ENCODE measurements at regions not wholly inside any gene's neighbourhood (a gene's known extent, or its start where the extent isn't known, plus 50 kb on each side); places are given as distances from the start of the nearest gene placed in this dataset.

GRCh38 chr12:126480451-126480850, 1415.2 kb downstream of the AACS start:
- no peak for FAIRE-seq
- dilution Hi-C loops (cut with MboI; ENCODE audit: extremely low pct_ligation_motif_present, low sequenced_read_pairs): no loop called here
- CTCF ChIA-PET: no interaction called here

DNA sequence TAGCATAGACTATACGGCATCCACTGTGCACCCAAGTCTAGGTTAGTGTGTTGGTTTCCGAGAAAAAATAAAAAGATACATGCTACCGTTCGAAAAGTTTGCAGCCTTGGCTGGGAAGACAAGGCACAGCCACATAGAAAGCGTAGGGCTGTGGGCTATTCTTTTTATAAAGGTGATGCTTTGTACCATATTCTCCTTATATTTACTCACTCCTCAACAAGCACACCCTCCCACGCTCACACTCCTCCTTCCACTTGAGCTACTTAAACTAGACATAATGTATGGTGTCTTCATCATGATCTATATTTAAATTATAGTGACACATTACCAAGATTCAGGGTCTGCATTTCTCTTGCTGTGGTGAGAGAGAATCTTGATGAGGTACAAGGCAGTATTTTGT, 1416.5 kb downstream of the AACS start:
- peaks cover 3% of the 10 kb centered on the region for H3K9me3 ChIP-seq (replicated peaks; ENCODE audit: control insufficient read depth, insufficient read depth, low read length)
- no peaks in the 10 kb centered on the region for H3K4me1 ChIP-seq (ENCODE audit: control insufficient read depth, extremely low read depth, insufficient read depth, low read length)
- H3K36me3 ChIP-seq (ENCODE audit: control insufficient read depth in 2 of 2, extremely low read depth in 1 of 2, insufficient read depth in 2 of 2, low read length in 2 of 2): no peaks in the 10 kb centered on the region
- TF ChIP-seq EZH2 (IDR thresholded peaks at IDR 0.05; ENCODE audit: borderline replicate concordance, low read depth, low read length, severe bottlenecking): no peak
- TF ChIP-seq POLR2AphosphoS5 (IDR thresholded peaks at IDR 0.05; ENCODE audit: insufficient read depth, low read depth, low read length): no peak
- no peak for TF ChIP-seq MYC (IDR thresholded peaks at IDR 0.05; ENCODE audit: low read depth, low read length)
- no peak for TF ChIP-seq FOS (IDR thresholded peaks at IDR 0.05; ENCODE audit: borderline replicate concordance, insufficient read depth, low read length)
- TF ChIP-seq, protein P1, sequence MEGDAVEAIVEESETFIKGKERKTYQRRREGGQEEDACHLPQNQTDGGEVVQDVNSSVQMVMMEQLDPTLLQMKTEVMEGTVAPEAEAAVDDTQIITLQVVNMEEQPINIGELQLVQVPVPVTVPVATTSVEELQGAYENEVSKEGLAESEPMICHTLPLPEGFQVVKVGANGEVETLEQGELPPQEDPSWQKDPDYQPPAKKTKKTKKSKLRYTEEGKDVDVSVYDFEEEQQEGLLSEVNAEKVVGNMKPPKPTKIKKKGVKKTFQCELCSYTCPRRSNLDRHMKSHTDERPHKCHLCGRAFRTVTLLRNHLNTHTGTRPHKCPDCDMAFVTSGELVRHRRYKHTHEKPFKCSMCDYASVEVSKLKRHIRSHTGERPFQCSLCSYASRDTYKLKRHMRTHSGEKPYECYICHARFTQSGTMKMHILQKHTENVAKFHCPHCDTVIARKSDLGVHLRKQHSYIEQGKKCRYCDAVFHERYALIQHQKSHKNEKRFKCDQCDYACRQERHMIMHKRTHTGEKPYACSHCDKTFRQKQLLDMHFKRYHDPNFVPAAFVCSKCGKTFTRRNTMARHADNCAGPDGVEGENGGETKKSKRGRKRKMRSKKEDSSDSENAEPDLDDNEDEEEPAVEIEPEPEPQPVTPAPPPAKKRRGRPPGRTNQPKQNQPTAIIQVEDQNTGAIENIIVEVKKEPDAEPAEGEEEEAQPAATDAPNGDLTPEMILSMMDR (IDR thresholded peaks at IDR 0.05; ENCODE audit: extremely low read depth in 1 of 2, insufficient read depth in 1 of 2, low read depth in 1 of 2, low read length in 2 of 2): no peak
- TF ChIP-seq JUN (IDR thresholded peaks at IDR 0.05; ENCODE audit: borderline replicate concordance, insufficient read depth, insufficient read length, low read depth): no peak
- TF ChIP-seq GATA2 (IDR thresholded peaks at IDR 0.05; ENCODE audit: insufficient read depth, insufficient read length, low read depth, low read length): no peak
- no peak for TF ChIP-seq MAX (IDR thresholded peaks at IDR 0.05; ENCODE audit: insufficient read depth, insufficient read length)
- no peak for TF ChIP-seq POLR2A (IDR thresholded peaks at IDR 0.05; ENCODE audit: low read depth, low read length)
- no peaks in the 10 kb centered on the region for H3K27me3 ChIP-seq (ENCODE audit: control insufficient read depth in 2 of 2, insufficient read depth in 2 of 2, low read length in 2 of 2)
- no peak overlapping the region for H3K4me3 ChIP-seq (replicated peaks in 1 of 3; ENCODE audit: insufficient read depth in 1 of 3, low read depth in 1 of 3, low read length in 3 of 3)
- H3K9me1 ChIP-seq (replicated peaks; ENCODE audit: control insufficient read depth, extremely low read depth, insufficient read depth, low read length): no peaks in the 10 kb centered on the region
- BruUV-seq (replicated peaks): no TSS peak
- H4K20me1 ChIP-seq (replicated peaks; ENCODE audit: control insufficient read depth, extremely low read depth, insufficient read depth, low read length): no peaks in the 10 kb centered on the region
- H3K79me2 ChIP-seq (ENCODE audit: control insufficient read depth, insufficient read depth, low read length): no peaks in the 10 kb centered on the region
- DNase-seq (ENCODE audit: low read depth, low spot score) (no peak), FAIRE-seq (no peak)
- H2AFZ ChIP-seq (ENCODE audit: low read depth, low read length): no peak overlapping the region
- no peak overlapping the region for H3K9ac ChIP-seq (replicated peaks; ENCODE audit: extremely low read depth, insufficient read depth, low read length)
- intact Hi-C loops (cut with micrococcal nuclease): no loop called here
- no peak overlapping the region for H3K4me2 ChIP-seq (ENCODE audit: insufficient read depth, low read length)
- no peak overlapping the region for H3K27ac ChIP-seq (ENCODE audit: insufficient read depth, low read depth, low read length)
- dilution Hi-C loops (cut with MboI; ENCODE audit: extremely low pct_ligation_motif_present, low sequenced_read_pairs): no loop called here
- POLR2A ChIA-PET: no interaction called here
- CTCF ChIA-PET: no interaction called here

More at GRCh38 chr12:126480451-126480850, 1415.2 kb downstream of the AACS start:
- H3K79me2 ChIP-seq (ENCODE audit: control insufficient read depth, insufficient read depth, low read length): no peaks in the 10 kb centered on the region
- intact Hi-C loops (cut with micrococcal nuclease): no loop called here
- no peak overlapping the region for H3K4me3 ChIP-seq (replicated peaks in 1 of 3; ENCODE audit: insufficient read depth in 1 of 3, low read depth in 1 of 3, low read length in 3 of 3)
- H2AFZ ChIP-seq (ENCODE audit: low read depth, low read length): no peak overlapping the region
- peaks cover 3% of the 10 kb centered on the region for H3K9me3 ChIP-seq (replicated peaks; ENCODE audit: control insufficient read depth, insufficient read depth, low read length)
- TF ChIP-seq POLR2AphosphoS5 (IDR thresholded peaks at IDR 0.05; ENCODE audit: insufficient read depth, low read depth, low read length) (no peak), MAX (IDR thresholded peaks at IDR 0.05; ENCODE audit: insufficient read depth, insufficient read length) (no peak)
- TF ChIP-seq, protein P1 (IDR thresholded peaks at IDR 0.05; ENCODE audit: extremely low read depth in 1 of 2, insufficient read depth in 1 of 2, low read depth in 1 of 2, low read length in 2 of 2): no peak
- H3K4me2 ChIP-seq (ENCODE audit: insufficient read depth, low read length): no peak overlapping the region
- H3K27ac ChIP-seq (ENCODE audit: insufficient read depth, low read depth, low read length): no peak overlapping the region
- no peak overlapping the region for H3K9ac ChIP-seq (replicated peaks; ENCODE audit: extremely low read depth, insufficient read depth, low read length)
- H4K20me1 ChIP-seq (replicated peaks; ENCODE audit: control insufficient read depth, extremely low read depth, insufficient read depth, low read length): no peaks in the 10 kb centered on the region
- H3K36me3 ChIP-seq (ENCODE audit: control insufficient read depth in 2 of 2, extremely low read depth in 1 of 2, insufficient read depth in 2 of 2, low read length in 2 of 2): no peaks in the 10 kb centered on the region
- no TSS peak for BruUV-seq (replicated peaks)
- POLR2A ChIA-PET: no interaction called here
- DNase-seq (ENCODE audit: low read depth, low spot score): no peak
- no peaks in the 10 kb centered on the region for H3K4me1 ChIP-seq (ENCODE audit: control insufficient read depth, extremely low read depth, insufficient read depth, low read length)
- H3K27me3 ChIP-seq (ENCODE audit: control insufficient read depth in 2 of 2, insufficient read depth in 2 of 2, low read length in 2 of 2): no peaks in the 10 kb centered on the region
- H3K9me1 ChIP-seq (replicated peaks; ENCODE audit: control insufficient read depth, extremely low read depth, insufficient read depth, low read length): no peaks in the 10 kb centered on the region

Measured in endothelial cell of umbilical vein (primary cell).